ENCODE measurements at regions not wholly inside any gene's neighbourhood (a gene's known extent, or its start where the extent isn't known, plus 50 kb on each side); places are given as distances from the start of the nearest gene placed in this dataset.

DNA sequence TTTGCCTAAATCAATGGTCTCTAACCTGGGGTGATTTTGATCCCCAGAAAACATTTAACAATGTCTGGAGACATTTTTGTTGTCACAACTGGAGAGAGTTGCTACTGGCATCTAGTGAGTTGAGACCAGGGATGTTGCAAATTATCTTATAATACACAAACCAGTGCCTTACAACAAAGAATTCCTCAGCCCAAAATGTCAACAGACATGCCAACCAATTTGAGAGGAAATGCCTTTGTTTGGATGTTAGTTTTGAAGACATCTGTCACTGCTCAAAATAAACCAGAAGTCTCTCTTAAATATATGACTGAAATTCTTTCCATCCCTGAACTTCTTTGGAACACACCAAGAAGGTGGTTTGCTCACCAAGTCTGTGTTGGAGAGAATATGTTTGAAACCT is 336.9 kb upstream of the ATP2B1 start:
- TF ChIP-seq, protein P1, sequence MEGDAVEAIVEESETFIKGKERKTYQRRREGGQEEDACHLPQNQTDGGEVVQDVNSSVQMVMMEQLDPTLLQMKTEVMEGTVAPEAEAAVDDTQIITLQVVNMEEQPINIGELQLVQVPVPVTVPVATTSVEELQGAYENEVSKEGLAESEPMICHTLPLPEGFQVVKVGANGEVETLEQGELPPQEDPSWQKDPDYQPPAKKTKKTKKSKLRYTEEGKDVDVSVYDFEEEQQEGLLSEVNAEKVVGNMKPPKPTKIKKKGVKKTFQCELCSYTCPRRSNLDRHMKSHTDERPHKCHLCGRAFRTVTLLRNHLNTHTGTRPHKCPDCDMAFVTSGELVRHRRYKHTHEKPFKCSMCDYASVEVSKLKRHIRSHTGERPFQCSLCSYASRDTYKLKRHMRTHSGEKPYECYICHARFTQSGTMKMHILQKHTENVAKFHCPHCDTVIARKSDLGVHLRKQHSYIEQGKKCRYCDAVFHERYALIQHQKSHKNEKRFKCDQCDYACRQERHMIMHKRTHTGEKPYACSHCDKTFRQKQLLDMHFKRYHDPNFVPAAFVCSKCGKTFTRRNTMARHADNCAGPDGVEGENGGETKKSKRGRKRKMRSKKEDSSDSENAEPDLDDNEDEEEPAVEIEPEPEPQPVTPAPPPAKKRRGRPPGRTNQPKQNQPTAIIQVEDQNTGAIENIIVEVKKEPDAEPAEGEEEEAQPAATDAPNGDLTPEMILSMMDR (IDR thresholded peaks at IDR 0.05): no peak
- TF ChIP-seq POLR2A (IDR thresholded peaks at IDR 0.05): no peak
- H3K36me3 ChIP-seq: no peaks in the 10 kb centered on the region
- no peaks in the 10 kb centered on the region for H3K27me3 ChIP-seq
- DNase-seq: no peak
- no peaks in the 10 kb centered on the region for H3K4me1 ChIP-seq
- H3K9me3 ChIP-seq: no peaks in the 10 kb centered on the region
- H3K27ac ChIP-seq: no peak overlapping the region
- no peak overlapping the region for H3K4me3 ChIP-seq
- intact Hi-C loops (cut with DNase I): no loop called here

DNA sequence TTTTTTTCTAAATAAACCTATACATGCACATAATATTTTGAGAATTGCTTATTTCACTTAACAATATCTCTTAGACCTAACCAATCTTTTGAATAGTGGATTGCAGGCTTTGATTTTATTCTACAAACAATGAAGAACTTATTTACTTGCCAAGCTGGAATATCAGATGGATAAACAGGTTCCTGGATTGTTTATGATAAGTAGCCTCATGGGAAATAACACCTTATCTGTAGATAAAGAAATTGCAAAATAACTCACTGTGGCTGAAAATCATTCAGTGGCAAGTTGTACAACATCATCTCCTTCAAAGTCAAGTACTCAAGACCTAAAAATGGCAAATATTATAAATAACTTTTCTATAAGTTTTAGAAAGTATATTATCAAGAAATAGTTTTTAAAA is 335.4 kb upstream of the ATP2B1 start:
- Histone ChIP-seq H3K4me1 (no peaks in the 10 kb centered on the region), H3K36me3 (no peaks in the 10 kb centered on the region), H3K27me3 (no peaks in the 10 kb centered on the region), H3K9me3 (no peaks in the 10 kb centered on the region), H3K4me3 (no peak overlapping the region), H3K27ac (no peak overlapping the region)
- intact Hi-C loops (cut with DNase I): no loop called here
- no peak for DNase-seq
- TF ChIP-seq, protein P1 (IDR thresholded peaks at IDR 0.05): no peak
- TF ChIP-seq POLR2A (IDR thresholded peaks at IDR 0.05): no peak

DNA sequence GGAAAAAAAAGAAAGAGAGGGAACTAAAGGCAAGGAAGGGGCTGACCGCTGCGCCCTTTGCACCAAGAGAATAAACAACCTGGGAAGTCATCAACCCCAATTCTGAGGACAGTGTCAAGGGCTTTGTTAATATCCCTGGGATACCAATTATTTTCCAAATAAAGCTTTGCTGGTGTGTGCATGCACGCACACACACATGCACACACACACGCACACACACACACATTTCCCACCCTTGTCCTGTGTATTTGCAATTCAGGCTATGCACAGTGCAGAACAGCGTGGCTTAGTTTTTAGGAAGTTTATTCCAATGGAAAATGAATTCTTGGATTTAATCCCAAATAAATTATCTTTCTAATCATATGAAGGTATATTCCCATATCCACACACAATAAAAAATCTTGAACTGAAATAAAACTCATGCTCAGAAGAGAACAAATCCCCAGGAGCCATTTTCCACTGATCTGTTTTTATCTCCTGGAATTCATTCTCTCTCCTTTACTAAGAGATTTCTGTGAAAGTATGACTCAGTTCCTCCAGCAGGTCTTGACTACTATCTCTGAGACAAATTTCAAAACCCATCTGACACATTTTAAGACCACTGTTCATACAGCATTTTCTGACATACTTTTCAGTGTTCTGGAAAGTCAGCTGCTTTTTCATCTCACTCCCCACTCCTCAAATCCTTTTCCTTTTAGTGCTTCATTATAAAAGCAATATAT is 334.4 kb upstream of the ATP2B1 start:
- Histone ChIP-seq H3K27ac (no peak overlapping the region), H3K27me3 (no peaks in the 10 kb centered on the region), H3K4me1 (no peaks in the 10 kb centered on the region), H3K9me3 (no peaks in the 10 kb centered on the region), H3K4me3 (no peak overlapping the region), H3K36me3 (no peaks in the 10 kb centered on the region)
- TF ChIP-seq, protein P1 (IDR thresholded peaks at IDR 0.05): no peak
- no peak for TF ChIP-seq POLR2A (IDR thresholded peaks at IDR 0.05)
- no peak for DNase-seq
- intact Hi-C loops (cut with DNase I): no loop called here
- WGBS, 2 donors: 88 to 93% methylated on average over 5 of the region's 5 CpGs

DNA sequence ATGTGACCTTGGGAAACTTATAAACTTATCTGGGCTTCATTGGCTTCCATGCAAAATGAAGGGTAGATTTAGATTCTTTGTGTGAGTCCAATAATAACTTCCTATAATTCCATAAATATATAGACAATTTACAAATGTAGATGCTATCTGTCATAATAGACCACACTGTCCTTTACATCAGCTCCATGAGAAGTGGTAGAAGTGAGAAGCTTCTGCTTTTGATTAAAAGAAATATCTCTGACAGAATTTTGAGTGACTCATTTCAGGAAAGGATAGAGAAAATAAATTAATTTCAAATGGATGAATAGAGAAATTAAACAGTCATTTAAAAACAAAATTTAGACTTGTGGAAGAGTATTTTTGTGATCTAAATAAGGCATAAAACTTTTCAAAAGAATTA is 329.7 kb upstream of the ATP2B1 start:
- H3K36me3 ChIP-seq: no peaks in the 10 kb centered on the region
- intact Hi-C loops (cut with DNase I): no loop called here
- TF ChIP-seq, protein P1 (IDR thresholded peaks at IDR 0.05): no peak
- no peak for TF ChIP-seq POLR2A (IDR thresholded peaks at IDR 0.05)
- H3K27ac ChIP-seq: no peak overlapping the region
- H3K4me1 ChIP-seq: no peaks in the 10 kb centered on the region
- H3K27me3 ChIP-seq: no peaks in the 10 kb centered on the region
- no peak overlapping the region for H3K4me3 ChIP-seq
- DNase-seq: no peak
- H3K9me3 ChIP-seq: no peaks in the 10 kb centered on the region

DNA sequence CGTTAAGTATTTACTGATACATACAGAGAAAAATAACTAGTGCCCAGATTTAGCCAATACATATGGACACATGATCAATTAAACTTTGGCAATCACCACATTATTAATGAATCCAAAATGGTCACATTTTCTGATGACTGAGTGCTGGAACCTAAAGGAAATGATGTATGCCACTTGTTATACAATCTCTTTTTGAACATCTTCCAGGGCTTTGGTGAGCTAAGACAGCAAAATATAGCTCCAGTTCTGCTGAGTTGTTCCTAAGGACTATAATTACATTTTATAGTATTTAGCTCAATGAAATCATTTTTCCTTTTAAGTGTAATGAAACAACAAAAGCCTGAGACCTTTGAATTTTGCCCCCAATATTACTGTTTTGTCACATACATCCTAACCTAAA is 329.1 kb upstream of the ATP2B1 start:
- Histone ChIP-seq H3K4me3 (no peak overlapping the region), H3K36me3 (no peaks in the 10 kb centered on the region), H3K9me3 (no peaks in the 10 kb centered on the region), H3K4me1 (no peaks in the 10 kb centered on the region), H3K27ac (no peak overlapping the region), H3K27me3 (no peaks in the 10 kb centered on the region)
- TF ChIP-seq, protein P1 (IDR thresholded peaks at IDR 0.05): no peak
- no peak for TF ChIP-seq POLR2A (IDR thresholded peaks at IDR 0.05)
- no peak for DNase-seq
- 63 to 78% methylated on average over 1 of the region's 1 CpG for WGBS, 2 donors
- intact Hi-C loops (cut with DNase I): no loop called here
